ENCODE measurements at regions not wholly inside any gene's neighbourhood (a gene's known extent, or its start where the extent isn't known, plus 50 kb on each side); places are given as distances from the start of the nearest gene placed in this dataset.

DNA sequence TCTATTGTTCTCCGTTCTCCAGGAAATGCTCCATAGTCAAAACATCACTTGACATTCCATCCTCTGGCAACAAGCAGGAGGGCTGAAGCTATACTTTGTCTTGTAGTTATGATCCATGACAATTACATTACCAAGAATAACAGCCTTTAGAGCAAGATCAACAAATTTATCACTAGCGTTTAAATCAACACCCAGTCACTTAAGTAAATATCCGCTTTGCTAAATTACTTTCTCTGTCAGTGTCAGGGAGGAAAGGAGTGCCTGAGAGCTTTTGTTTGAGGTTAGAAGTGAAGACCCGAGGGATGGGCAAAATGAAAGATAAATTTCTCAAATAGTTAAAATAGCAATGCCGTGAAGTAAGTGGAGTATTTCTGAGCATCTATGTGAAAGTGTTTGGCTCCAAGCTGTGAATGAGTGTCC lies 236.1 kb upstream of the BMPER start:
- TF ChIP-seq, protein P1, sequence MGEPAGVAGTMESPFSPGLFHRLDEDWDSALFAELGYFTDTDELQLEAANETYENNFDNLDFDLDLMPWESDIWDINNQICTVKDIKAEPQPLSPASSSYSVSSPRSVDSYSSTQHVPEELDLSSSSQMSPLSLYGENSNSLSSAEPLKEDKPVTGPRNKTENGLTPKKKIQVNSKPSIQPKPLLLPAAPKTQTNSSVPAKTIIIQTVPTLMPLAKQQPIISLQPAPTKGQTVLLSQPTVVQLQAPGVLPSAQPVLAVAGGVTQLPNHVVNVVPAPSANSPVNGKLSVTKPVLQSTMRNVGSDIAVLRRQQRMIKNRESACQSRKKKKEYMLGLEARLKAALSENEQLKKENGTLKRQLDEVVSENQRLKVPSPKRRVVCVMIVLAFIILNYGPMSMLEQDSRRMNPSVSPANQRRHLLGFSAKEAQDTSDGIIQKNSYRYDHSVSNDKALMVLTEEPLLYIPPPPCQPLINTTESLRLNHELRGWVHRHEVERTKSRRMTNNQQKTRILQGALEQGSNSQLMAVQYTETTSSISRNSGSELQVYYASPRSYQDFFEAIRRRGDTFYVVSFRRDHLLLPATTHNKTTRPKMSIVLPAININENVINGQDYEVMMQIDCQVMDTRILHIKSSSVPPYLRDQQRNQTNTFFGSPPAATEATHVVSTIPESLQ (CRISPR knock-in tag; IDR thresholded peaks at IDR 0.05), result no peak
- TF ChIP-seq ZNF445 (CRISPR knock-in tag; IDR thresholded peaks at IDR 0.05; ENCODE audit: low read depth), result no peak
- no peak for TF ChIP-seq YY1 (IDR thresholded peaks at IDR 0.05; ENCODE audit: borderline replicate concordance in 1 of 3, control insufficient read depth in 1 of 3, extremely low read depth in 1 of 3, insufficient read depth in 3 of 3, insufficient read length in 1 of 3, insufficient replicate concordance in 2 of 3, low read depth in 1 of 3, low read length in 2 of 3)
- TF ChIP-seq, protein P2, sequence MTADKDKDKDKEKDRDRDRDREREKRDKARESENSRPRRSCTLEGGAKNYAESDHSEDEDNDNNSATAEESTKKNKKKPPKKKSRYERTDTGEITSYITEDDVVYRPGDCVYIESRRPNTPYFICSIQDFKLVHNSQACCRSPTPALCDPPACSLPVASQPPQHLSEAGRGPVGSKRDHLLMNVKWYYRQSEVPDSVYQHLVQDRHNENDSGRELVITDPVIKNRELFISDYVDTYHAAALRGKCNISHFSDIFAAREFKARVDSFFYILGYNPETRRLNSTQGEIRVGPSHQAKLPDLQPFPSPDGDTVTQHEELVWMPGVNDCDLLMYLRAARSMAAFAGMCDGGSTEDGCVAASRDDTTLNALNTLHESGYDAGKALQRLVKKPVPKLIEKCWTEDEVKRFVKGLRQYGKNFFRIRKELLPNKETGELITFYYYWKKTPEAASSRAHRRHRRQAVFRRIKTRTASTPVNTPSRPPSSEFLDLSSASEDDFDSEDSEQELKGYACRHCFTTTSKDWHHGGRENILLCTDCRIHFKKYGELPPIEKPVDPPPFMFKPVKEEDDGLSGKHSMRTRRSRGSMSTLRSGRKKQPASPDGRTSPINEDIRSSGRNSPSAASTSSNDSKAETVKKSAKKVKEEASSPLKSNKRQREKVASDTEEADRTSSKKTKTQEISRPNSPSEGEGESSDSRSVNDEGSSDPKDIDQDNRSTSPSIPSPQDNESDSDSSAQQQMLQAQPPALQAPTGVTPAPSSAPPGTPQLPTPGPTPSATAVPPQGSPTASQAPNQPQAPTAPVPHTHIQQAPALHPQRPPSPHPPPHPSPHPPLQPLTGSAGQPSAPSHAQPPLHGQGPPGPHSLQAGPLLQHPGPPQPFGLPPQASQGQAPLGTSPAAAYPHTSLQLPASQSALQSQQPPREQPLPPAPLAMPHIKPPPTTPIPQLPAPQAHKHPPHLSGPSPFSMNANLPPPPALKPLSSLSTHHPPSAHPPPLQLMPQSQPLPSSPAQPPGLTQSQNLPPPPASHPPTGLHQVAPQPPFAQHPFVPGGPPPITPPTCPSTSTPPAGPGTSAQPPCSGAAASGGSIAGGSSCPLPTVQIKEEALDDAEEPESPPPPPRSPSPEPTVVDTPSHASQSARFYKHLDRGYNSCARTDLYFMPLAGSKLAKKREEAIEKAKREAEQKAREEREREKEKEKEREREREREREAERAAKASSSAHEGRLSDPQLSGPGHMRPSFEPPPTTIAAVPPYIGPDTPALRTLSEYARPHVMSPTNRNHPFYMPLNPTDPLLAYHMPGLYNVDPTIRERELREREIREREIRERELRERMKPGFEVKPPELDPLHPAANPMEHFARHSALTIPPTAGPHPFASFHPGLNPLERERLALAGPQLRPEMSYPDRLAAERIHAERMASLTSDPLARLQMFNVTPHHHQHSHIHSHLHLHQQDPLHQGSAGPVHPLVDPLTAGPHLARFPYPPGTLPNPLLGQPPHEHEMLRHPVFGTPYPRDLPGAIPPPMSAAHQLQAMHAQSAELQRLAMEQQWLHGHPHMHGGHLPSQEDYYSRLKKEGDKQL (CRISPR knock-in tag; IDR thresholded peaks at IDR 0.05; ENCODE audit: borderline replicate concordance), result no peak
- TF ChIP-seq, protein P3, sequence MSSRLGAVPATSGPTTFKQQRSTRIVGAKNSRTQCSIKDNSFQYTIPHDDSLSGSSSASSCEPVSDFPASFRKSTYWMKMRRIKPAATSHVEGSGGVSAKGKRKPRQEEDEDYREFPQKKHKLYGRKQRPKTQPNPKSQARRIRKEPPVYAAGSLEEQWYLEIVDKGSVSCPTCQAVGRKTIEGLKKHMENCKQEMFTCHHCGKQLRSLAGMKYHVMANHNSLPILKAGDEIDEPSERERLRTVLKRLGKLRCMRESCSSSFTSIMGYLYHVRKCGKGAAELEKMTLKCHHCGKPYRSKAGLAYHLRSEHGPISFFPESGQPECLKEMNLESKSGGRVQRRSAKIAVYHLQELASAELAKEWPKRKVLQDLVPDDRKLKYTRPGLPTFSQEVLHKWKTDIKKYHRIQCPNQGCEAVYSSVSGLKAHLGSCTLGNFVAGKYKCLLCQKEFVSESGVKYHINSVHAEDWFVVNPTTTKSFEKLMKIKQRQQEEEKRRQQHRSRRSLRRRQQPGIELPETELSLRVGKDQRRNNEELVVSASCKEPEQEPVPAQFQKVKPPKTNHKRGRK (tag; IDR thresholded peaks at IDR 0.05), result no peak
- TF ChIP-seq, protein P4, sequence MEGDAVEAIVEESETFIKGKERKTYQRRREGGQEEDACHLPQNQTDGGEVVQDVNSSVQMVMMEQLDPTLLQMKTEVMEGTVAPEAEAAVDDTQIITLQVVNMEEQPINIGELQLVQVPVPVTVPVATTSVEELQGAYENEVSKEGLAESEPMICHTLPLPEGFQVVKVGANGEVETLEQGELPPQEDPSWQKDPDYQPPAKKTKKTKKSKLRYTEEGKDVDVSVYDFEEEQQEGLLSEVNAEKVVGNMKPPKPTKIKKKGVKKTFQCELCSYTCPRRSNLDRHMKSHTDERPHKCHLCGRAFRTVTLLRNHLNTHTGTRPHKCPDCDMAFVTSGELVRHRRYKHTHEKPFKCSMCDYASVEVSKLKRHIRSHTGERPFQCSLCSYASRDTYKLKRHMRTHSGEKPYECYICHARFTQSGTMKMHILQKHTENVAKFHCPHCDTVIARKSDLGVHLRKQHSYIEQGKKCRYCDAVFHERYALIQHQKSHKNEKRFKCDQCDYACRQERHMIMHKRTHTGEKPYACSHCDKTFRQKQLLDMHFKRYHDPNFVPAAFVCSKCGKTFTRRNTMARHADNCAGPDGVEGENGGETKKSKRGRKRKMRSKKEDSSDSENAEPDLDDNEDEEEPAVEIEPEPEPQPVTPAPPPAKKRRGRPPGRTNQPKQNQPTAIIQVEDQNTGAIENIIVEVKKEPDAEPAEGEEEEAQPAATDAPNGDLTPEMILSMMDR (IDR thresholded peaks at IDR 0.05 in 2 of 3, conservative IDR thresholded peaks at IDR 0.05 in 1 of 3; ENCODE audit: insufficient read depth in 2 of 3, low read depth in 1 of 3, low read length in 3 of 3), result no peak
- no peak for TF ChIP-seq ZNF766 (CRISPR knock-in tag; conservative IDR thresholded peaks at IDR 0.05)
- TF ChIP-seq, protein P5, sequence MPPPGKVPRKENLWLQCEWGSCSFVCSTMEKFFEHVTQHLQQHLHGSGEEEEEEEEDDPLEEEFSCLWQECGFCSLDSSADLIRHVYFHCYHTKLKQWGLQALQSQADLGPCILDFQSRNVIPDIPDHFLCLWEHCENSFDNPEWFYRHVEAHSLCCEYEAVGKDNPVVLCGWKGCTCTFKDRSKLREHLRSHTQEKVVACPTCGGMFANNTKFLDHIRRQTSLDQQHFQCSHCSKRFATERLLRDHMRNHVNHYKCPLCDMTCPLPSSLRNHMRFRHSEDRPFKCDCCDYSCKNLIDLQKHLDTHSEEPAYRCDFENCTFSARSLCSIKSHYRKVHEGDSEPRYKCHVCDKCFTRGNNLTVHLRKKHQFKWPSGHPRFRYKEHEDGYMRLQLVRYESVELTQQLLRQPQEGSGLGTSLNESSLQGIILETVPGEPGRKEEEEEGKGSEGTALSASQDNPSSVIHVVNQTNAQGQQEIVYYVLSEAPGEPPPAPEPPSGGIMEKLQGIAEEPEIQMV (tag; conservative IDR thresholded peaks at IDR 0.05; ENCODE audit: low read depth), result no peak
- no peak for TF ChIP-seq HNRNPUL1 (IDR thresholded peaks at IDR 0.05; ENCODE audit: low read length)
- TF ChIP-seq SIX5 (IDR thresholded peaks at IDR 0.05; ENCODE audit: borderline replicate concordance in 1 of 2, insufficient read depth in 1 of 2, low read depth in 1 of 2, low read length in 2 of 2), result no peak
- TF ChIP-seq, protein P6, sequence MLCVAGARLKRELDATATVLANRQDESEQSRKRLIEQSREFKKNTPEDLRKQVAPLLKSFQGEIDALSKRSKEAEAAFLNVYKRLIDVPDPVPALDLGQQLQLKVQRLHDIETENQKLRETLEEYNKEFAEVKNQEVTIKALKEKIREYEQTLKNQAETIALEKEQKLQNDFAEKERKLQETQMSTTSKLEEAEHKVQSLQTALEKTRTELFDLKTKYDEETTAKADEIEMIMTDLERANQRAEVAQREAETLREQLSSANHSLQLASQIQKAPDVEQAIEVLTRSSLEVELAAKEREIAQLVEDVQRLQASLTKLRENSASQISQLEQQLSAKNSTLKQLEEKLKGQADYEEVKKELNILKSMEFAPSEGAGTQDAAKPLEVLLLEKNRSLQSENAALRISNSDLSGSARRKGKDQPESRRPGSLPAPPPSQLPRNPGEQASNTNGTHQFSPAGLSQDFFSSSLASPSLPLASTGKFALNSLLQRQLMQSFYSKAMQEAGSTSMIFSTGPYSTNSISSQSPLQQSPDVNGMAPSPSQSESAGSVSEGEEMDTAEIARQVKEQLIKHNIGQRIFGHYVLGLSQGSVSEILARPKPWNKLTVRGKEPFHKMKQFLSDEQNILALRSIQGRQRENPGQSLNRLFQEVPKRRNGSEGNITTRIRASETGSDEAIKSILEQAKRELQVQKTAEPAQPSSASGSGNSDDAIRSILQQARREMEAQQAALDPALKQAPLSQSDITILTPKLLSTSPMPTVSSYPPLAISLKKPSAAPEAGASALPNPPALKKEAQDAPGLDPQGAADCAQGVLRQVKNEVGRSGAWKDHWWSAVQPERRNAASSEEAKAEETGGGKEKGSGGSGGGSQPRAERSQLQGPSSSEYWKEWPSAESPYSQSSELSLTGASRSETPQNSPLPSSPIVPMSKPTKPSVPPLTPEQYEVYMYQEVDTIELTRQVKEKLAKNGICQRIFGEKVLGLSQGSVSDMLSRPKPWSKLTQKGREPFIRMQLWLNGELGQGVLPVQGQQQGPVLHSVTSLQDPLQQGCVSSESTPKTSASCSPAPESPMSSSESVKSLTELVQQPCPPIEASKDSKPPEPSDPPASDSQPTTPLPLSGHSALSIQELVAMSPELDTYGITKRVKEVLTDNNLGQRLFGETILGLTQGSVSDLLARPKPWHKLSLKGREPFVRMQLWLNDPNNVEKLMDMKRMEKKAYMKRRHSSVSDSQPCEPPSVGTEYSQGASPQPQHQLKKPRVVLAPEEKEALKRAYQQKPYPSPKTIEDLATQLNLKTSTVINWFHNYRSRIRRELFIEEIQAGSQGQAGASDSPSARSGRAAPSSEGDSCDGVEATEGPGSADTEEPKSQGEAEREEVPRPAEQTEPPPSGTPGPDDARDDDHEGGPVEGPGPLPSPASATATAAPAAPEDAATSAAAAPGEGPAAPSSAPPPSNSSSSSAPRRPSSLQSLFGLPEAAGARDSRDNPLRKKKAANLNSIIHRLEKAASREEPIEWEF (CRISPR knock-in tag; IDR thresholded peaks at IDR 0.05), result no peak
- no peak for TF ChIP-seq POLR2A (conservative IDR thresholded peaks at IDR 0.05)
- no peak for TF ChIP-seq CBFA2T3 (IDR thresholded peaks at IDR 0.05)
